ENCODE measurements at regions not wholly inside any gene's neighbourhood (a gene's known extent, or its start where the extent isn't known, plus 50 kb on each side); places are given as distances from the start of the nearest gene placed in this dataset.

DNA sequence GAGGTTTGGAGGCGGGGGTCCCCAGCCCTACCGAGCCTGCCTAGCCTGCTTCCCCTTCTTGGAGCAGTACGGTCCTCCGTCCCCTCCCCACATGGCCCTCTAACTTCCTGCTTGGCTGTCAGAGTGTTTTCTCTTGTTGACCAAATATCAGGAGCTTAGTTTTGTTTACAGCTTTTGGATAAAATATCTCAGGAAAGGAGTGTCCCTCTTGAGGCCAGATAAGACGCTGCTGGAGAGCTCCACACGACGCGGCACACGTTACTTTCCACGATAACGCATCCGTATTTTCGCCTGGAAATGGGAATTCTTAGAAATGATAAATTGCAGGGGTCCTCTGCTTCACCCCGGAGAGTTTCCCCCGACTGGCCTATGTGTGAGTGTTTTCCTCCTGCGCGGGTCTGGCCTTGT lies 182.9 kb downstream of the MAF start:
- 0 out of 2 replicates have a peak, but pooled peaks have one; percentile 36 for TF ChIP-seq L3MBTL2 (IDR thresholded peaks at IDR 0.05)
- TF ChIP-seq RBM25 (IDR thresholded peaks at IDR 0.05; ENCODE audit: low read depth, low read length, severe bottlenecking): no peak
- no peak for TF ChIP-seq ZFP36 (IDR thresholded peaks at IDR 0.05; ENCODE audit: low read depth, low read length, partially characterized antibody)
- no peaks in the 10 kb centered on the region; the same call in 1 of the 2 replicates for H4K20me1 ChIP-seq (replicated peaks; ENCODE audit: control insufficient read depth, insufficient read depth, low read length)
- 0 out of 2 replicates have a peak, but pooled peaks cover 4% of the 10 kb centered on the region for H3K9me3 ChIP-seq (replicated peaks; ENCODE audit: control insufficient read depth, insufficient read depth, low read depth, low read length)
- peak overlapping the region; percentile 42 for H3K4me2 ChIP-seq (ENCODE audit: insufficient read depth, low read length)
- no TSS peak for BruUV-seq (replicated peaks)
- no peaks in the 10 kb centered on the region for H3K9me1 ChIP-seq (ENCODE audit: control insufficient read depth, insufficient read depth, low read length)
- WGBS (ENCODE audit: insufficient coverage, low coverage, missing lambda C conversion rate): 3% methylated on average over 14 of the region's 17 CpGs
- H3K27ac ChIP-seq (ENCODE audit: extremely low read depth, low read depth, low read length): no peak overlapping the region
- no peak overlapping the region for H3K4me3 ChIP-seq
- ChIA-PET CTCF (ENCODE audit: low intra/inter-chr PET ratio) (no interaction called here), POLR2A (no interaction called here)
- peak overlapping the region; percentile 54 for H2AFZ ChIP-seq (ENCODE audit: low read depth, low read length)
- DNase-seq (ENCODE audit: extremely low read depth in 1 of 4, low spot score in 3 of 4) (peak in 1 of 4 experiments; percentile 22), FAIRE-seq (no peak), ATAC-seq (peak; percentile 27)
- H3K4me1 ChIP-seq (replicated peaks in 1 of 2; ENCODE audit: control insufficient read depth in 2 of 2, insufficient read depth in 2 of 2, low read length in 2 of 2): peaks cover 7 to 24% of the 10 kb centered on the region in 2 experiments; a peak in 4 of 5 replicates
- H3K79me2 ChIP-seq (ENCODE audit: control insufficient read depth, insufficient read depth, low read length): no peaks in the 10 kb centered on the region
- in situ Hi-C loops (cut with MboI) (no loop called here), intact Hi-C loops (cut with micrococcal nuclease) (no loop called here)
- peak overlapping the region in 1 of 2 experiments; percentile 28; a peak in 1 of 4 replicates for H3K9ac ChIP-seq (ENCODE audit: insufficient read depth in 1 of 2, low read depth in 2 of 2, low read length in 2 of 2)
- no peaks in the 10 kb centered on the region for H3K36me3 ChIP-seq (ENCODE audit: control insufficient read depth, insufficient read depth, low read length)
- H3K27me3 ChIP-seq (ENCODE audit: control insufficient read depth in 2 of 2, insufficient read depth in 2 of 2, low read length in 2 of 2): peaks cover 22 to 23% of the 10 kb centered on the region in 2 experiments

DNA sequence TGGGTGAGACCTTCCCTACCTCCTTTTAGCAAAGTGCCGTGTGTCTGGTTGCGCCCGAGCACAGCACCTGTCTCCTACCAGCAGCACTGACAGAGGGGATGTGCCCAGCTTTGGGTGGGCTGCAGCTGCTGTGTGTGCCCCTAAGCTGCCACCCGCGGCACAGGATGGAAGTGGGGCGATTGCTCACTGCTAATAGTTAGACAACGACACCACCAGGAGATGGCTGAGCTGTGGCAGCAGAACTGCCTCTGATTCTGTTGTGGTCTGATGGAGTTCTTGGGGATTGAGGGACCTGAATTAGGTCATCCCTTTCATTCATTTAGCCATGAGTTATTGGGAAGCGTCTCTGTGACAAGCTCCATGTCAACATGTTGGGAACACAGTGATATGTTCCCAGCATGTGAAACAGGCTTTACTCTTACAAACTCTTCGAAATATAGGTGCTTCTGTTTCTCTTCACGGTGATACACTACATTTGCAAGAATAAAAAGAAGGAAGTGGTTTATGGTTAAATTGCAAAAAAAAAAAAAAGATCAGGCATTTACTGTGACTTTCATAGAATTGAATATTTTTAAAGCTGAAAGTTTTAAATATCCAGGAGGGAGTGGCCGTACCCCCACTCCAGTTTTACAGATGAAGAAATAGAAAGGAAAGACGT lies 184.4 kb downstream of the MAF start:
- BruUV-seq (replicated peaks): no TSS peak
- no peak overlapping the region for H3K9ac ChIP-seq (ENCODE audit: insufficient read depth in 1 of 2, low read depth in 2 of 2, low read length in 2 of 2)
- H2AFZ ChIP-seq (ENCODE audit: low read depth, low read length): no peak overlapping the region
- peaks cover 7 to 33% of the 10 kb centered on the region in 2 experiments; a peak in 4 of 5 replicates for H3K4me1 ChIP-seq (replicated peaks in 1 of 2; ENCODE audit: control insufficient read depth in 2 of 2, insufficient read depth in 2 of 2, low read length in 2 of 2)
- H3K36me3 ChIP-seq (ENCODE audit: control insufficient read depth, insufficient read depth, low read length): no peaks in the 10 kb centered on the region
- no peaks in the 10 kb centered on the region for H3K79me2 ChIP-seq (ENCODE audit: control insufficient read depth, insufficient read depth, low read length)
- H3K4me3 ChIP-seq: no peak overlapping the region
- TF ChIP-seq RBM34 (IDR thresholded peaks at IDR 0.05; ENCODE audit: borderline replicate concordance, insufficient read depth, low read length) (no peak), SIRT6 (IDR thresholded peaks at IDR 0.05; ENCODE audit: low read depth, low read length) (no peak), JUND (IDR thresholded peaks at IDR 0.05; ENCODE audit: borderline replicate concordance, low read depth, low read length) (no peak), JUND (tag; IDR thresholded peaks at IDR 0.05; ENCODE audit: borderline replicate concordance, low read depth, low read length) (no peak), SIX5 (IDR thresholded peaks at IDR 0.05; ENCODE audit: borderline replicate concordance in 1 of 2, insufficient read depth in 1 of 2, low read depth in 1 of 2, low read length in 2 of 2) (no peak), CBFA2T3 (IDR thresholded peaks at IDR 0.05) (no peak)
- TF ChIP-seq, protein P1, sequence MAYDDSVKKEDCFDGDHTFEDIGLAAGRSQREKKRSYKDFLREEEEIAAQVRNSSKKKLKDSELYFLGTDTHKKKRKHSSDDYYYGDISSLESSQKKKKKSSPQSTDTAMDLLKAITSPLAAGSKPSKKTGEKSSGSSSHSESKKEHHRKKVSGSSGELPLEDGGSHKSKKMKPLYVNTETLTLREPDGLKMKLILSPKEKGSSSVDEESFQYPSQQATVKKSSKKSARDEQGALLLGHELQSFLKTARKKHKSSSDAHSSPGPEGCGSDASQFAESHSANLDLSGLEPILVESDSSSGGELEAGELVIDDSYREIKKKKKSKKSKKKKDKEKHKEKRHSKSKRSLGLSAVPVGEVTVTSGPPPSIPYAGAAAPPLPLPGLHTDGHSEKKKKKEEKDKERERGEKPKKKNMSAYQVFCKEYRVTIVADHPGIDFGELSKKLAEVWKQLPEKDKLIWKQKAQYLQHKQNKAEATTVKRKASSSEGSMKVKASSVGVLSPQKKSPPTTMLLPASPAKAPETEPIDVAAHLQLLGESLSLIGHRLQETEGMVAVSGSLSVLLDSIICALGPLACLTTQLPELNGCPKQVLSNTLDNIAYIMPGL (CRISPR knock-in tag; IDR thresholded peaks at IDR 0.05): no peak
- H4K20me1 ChIP-seq (replicated peaks; ENCODE audit: control insufficient read depth, insufficient read depth, low read length): no peaks in the 10 kb centered on the region; the same call in 1 of the 2 replicates
- 0 out of 2 replicates have a peak, but pooled peaks cover 4% of the 10 kb centered on the region for H3K9me3 ChIP-seq (replicated peaks; ENCODE audit: control insufficient read depth, insufficient read depth, low read depth, low read length)
- in situ Hi-C loops (cut with MboI) (no loop called here), intact Hi-C loops (cut with micrococcal nuclease) (no loop called here)
- no peak overlapping the region for H3K27ac ChIP-seq (ENCODE audit: extremely low read depth, low read depth, low read length)
- peaks cover 18 to 22% of the 10 kb centered on the region in 2 experiments; a peak in 4 of 5 replicates for H3K27me3 ChIP-seq (ENCODE audit: control insufficient read depth in 2 of 2, insufficient read depth in 2 of 2, low read length in 2 of 2)
- DNase-seq (ENCODE audit: extremely low read depth in 1 of 4, low spot score in 3 of 4): no peak
- ATAC-seq: no peak
- no peak for FAIRE-seq
- H3K9me1 ChIP-seq (ENCODE audit: control insufficient read depth, insufficient read depth, low read length): no peaks in the 10 kb centered on the region
- WGBS (ENCODE audit: insufficient coverage, low coverage, missing lambda C conversion rate): 25% methylated on average over 12 of the region's 12 CpGs
- CTCF ChIA-PET (ENCODE audit: low intra/inter-chr PET ratio): no interaction called here
- H3K4me2 ChIP-seq (ENCODE audit: insufficient read depth, low read length): no peak overlapping the region
- POLR2A ChIA-PET: no interaction called here
